ENCODE measurements at regions not wholly inside any gene's neighbourhood (a gene's known extent, or its start where the extent isn't known, plus 50 kb on each side); places are given as distances from the start of the nearest gene placed in this dataset.

DNA sequence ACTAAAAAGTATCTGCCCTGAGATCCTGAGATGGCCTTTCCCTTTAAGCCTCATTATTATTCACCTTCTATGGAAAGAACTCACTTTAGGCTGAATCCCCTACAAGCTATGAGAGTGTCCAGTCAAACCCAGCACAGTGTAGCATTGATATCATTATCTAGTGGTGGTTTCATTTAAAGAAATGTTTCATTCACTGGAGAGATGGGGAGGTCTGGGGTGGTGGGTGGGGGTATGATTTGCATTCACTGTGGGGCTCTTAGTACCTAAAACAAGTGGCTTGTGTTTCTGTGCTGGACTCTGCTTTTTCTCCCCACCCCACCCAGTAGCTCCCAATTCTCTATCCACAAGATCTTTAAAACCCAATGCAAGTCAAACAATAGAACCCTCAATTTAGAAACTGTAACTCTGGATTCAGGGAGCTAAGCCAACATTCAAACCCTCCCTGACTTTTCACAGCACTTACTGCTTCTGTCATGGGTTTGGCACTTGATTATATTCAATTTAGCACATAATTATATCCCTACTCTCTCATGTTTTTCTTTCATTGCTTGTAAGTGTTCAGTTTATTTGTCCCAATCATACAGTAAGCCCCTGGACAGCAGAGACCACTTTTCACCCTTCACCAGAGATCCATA, 310.5 kb upstream of the THBS1 start:
- no peak for TF ChIP-seq CTCF (IDR thresholded peaks at IDR 0.05)

DNA sequence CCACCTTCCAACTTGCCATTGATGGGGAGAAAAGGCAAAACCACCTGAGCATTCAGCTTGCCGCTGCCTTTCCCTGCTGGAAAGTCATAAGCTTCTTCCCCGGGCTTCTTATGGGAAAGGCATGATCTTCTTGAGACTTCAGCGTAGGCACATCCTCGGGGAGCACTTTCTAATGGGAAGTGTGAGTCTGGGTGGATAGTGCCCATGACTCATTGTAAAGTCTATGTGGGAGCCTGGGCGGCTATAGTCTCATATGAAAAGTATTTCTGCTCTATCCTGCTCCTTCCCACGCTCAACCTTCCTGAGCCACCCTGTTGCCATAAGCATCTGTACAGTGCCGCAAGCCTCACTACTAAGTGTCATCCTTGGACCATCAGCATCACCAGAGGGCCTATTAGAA, 309.9 kb upstream of the THBS1 start:
- no peak for TF ChIP-seq CTCF (IDR thresholded peaks at IDR 0.05)

GRCh38 chr15:39272901-39273300, 308.0 kb upstream of the THBS1 start:
- TF ChIP-seq CTCF (IDR thresholded peaks at IDR 0.05): no peak

GRCh38 chr15:39273717-39274411, 307.0 kb upstream of the THBS1 start:
- TF ChIP-seq CTCF (IDR thresholded peaks at IDR 0.05): no peak

DNA sequence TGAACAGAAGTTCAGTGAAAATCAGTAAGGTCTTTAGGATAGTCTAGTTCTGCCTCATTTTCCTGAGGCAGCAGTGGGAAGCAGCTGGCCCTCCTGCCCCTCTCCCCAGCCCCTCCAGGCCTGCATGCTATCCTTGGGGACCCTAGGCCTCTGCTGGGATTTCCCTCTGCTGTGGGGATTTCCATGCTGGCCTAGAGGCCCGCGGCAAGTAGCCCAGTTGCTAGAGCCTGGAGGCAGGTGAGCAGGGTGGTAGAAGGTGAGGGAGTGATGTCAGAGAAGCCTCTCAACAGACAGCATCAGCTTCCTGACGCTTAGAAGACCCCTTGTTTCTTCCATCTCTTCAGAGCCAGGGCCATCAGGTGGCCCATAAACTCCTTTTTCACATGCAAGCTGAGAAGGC, 305.8 kb upstream of the THBS1 start:
- no peak for TF ChIP-seq CTCF (IDR thresholded peaks at IDR 0.05)

DNA sequence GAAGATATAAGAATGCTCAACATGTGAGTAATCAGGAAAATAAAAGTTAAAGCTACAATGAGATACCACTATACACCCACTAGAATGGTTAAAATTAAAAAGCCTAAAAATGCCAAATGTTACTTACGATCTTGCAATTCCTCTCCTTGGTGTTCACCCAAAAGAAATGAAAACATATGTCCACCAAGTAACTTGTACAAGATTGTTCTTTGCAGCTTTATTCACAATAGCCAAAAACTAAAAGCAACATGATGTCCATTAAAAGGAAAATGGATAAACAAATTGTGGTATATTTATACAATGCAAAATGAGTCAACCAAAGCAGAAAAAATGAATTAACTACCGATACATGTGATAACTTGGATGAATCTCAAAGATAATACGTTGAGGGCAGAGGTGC, 301.6 kb upstream of the THBS1 start:
- TF ChIP-seq CTCF (IDR thresholded peaks at IDR 0.05): no peak

GRCh38 chr15:39281094-39281493, 299.8 kb upstream of the THBS1 start:
- TF ChIP-seq CTCF (IDR thresholded peaks at IDR 0.05): no peak

All from LNCAP (cell line).